GM23338 (cell line): ENCODE measurements at regions not wholly inside any gene's neighbourhood (a gene's known extent, or its start where the extent isn't known, plus 50 kb on each side); places are given as distances from the start of the nearest gene placed in this dataset.

ENCODE experiments used
- ATAC-seq: fragments of 200-7000 bp; cut with Tn5 transposase; 3 replicates; pipeline ENCODE4 v1.9.1; 2020
- DNase-seq: peaks from one replicate; pipeline ENCODE4 v3.0.0-alpha.2; 2015; ENCODE audit warnings: low spot score
- H2AFZ ChIP-seq: fragments of 200-600 bp; sonication (generic); 2 replicates; pipeline ENCODE4 v1.8.0; 2016; ENCODE audit warnings: antibody characterized with exemption, mild to moderate bottlenecking, moderate library complexity
- H3F3A ChIP-seq: fragments of 200-600 bp; sonication (generic); replicated peaks from 2 replicates; pipeline ENCODE4 v1.8.0; 2017; ENCODE audit warnings: antibody characterized with exemption, mixed run types, low read depth
- H3K27ac ChIP-seq: fragments of 200-600 bp; sonication (generic); 2 replicates; pipeline ENCODE4 v1.6.1; 2016; ENCODE audit warnings: low read depth
- H3K27me3 ChIP-seq: fragments of 200-600 bp; sonication (generic); 2 replicates; pipeline ENCODE4 v1.8.0; 2016; ENCODE audit warnings: mild to moderate bottlenecking, mixed run types, moderate library complexity; ENCODE audit not compliant: insufficient read depth
- H3K36me3 ChIP-seq: fragments of 200-600 bp; sonication (generic); 2 replicates; pipeline ENCODE4 v1.8.0; 2016; ENCODE audit warnings: mild to moderate bottlenecking; ENCODE audit not compliant: insufficient read depth
- H3K4me1 ChIP-seq: fragments of 200-600 bp; sonication (generic); 2 replicates; pipeline ENCODE4 v1.8.0; 2016; ENCODE audit warnings: mild to moderate bottlenecking, moderate library complexity; ENCODE audit not compliant: insufficient read depth
- H3K4me2 ChIP-seq: fragments of 200-600 bp; sonication (generic); 2 replicates; pipeline ENCODE4 v1.7.1; 2017; ENCODE audit warnings: mixed run types
- H3K4me3 ChIP-seq: fragments of 200-600 bp; sonication (generic); 2 replicates; pipeline ENCODE4 v1.6.1; 2016; ENCODE audit warnings: mixed run types
- H3K79me2 ChIP-seq: fragments of 200-600 bp; sonication (generic); replicated peaks from 2 replicates; pipeline ENCODE4 v1.8.0; 2017; ENCODE audit warnings: mild to moderate bottlenecking; ENCODE audit not compliant: insufficient read depth
- H3K9me2 ChIP-seq: fragments of 200-600 bp; sonication (generic); 2 replicates; pipeline ENCODE4 v1.8.0; 2017; ENCODE audit not compliant: insufficient read depth
- H4K20me1 ChIP-seq: fragments of 200-600 bp; sonication (generic); replicated peaks from 2 replicates; pipeline ENCODE4 v1.8.0; 2017; ENCODE audit warnings: mild to moderate bottlenecking; ENCODE audit not compliant: insufficient read depth
- H3K27ac Mint-ChIP-seq: 2 replicates; pipeline ENCODE4 v1.8.0; 2020; ENCODE audit warnings: inconsistent platforms, mild to moderate bottlenecking, moderate library complexity, mixed read lengths
- H3K27me3 Mint-ChIP-seq: 3 replicates; pipeline ENCODE4 v1.8.0; 2022; ENCODE audit warnings: low read depth, mild to moderate bottlenecking, moderate library complexity, mixed read lengths, inconsistent platforms; ENCODE audit not compliant: insufficient read depth, poor library complexity
- H3K36me3 Mint-ChIP-seq: 3 replicates; pipeline ENCODE4 v1.8.0; 2021; ENCODE audit warnings: low read depth, mild to moderate bottlenecking, inconsistent platforms, moderate library complexity, mixed read lengths
- H3K4me1 Mint-ChIP-seq: 3 replicates; pipeline ENCODE4 v1.8.0; 2020; ENCODE audit warnings: mild to moderate bottlenecking, inconsistent platforms, mixed read lengths
- H3K4me3 Mint-ChIP-seq: 3 replicates; pipeline ENCODE4 v1.8.0; 2021; ENCODE audit warnings: moderate library complexity, mild to moderate bottlenecking, inconsistent platforms, mixed read lengths
- H3K9me3 Mint-ChIP-seq: 3 replicates; pipeline ENCODE4 v1.8.0; 2020; ENCODE audit warnings: moderate library complexity, mild to moderate bottlenecking, inconsistent platforms, mixed read lengths
- CREB1 ChIP-seq: fragments of 250-450 bp; sonication (Bioruptor Pico); IDR thresholded peaks from 2 replicates; pipeline ENCODE4 v1.5.0; 2020; ENCODE audit warnings: low read depth, mild to moderate bottlenecking, moderate library complexity
- CTCF ChIP-seq, 2 experiments: fragments of 200-600 bp in 1 of 2; sonication (generic) in 1 of 2; conservative IDR thresholded peaks; 2 replicates each; pipeline versions ENCODE4 v1.5.1 to v1.6.1; 2016 to 2017; ENCODE audit warnings: antibody characterized with exemption in 2 of 2, low read depth in 2 of 2, mild to moderate bottlenecking in 2 of 2, moderate library complexity in 1 of 2
- ETS1 ChIP-seq: IDR thresholded peaks from 2 replicates; pipeline ENCODE4 v1.6.1; 2016; ENCODE audit warnings: antibody characterized with exemption
- EZH2 ChIP-seq: fragments of 200-600 bp; sonication (generic); IDR thresholded peaks from one replicate; pipeline ENCODE4 v1.8.0; 2017; ENCODE audit warnings: antibody characterized with exemption, mild to moderate bottlenecking, low read depth; ENCODE audit not compliant: unreplicated experiment
- EZH2phosphoT487 ChIP-seq: fragments of 200-600 bp; sonication (generic); IDR thresholded peaks from one replicate; pipeline ENCODE4 v1.8.1; 2018; ENCODE audit warnings: antibody characterized with exemption; ENCODE audit not compliant: unreplicated experiment
- JUNB ChIP-seq: IDR thresholded peaks from one replicate; pipeline ENCODE4 v1.6.1; 2016; ENCODE audit warnings: antibody characterized with exemption; ENCODE audit not compliant: unreplicated experiment
- NANOG ChIP-seq: IDR thresholded peaks from 2 replicates; pipeline ENCODE4 v1.6.1; 2016; ENCODE audit warnings: antibody characterized with exemption, borderline replicate concordance
- POLR2AphosphoS5 ChIP-seq: IDR thresholded peaks from 2 replicates; pipeline ENCODE4 v1.6.1; 2016; ENCODE audit warnings: antibody characterized with exemption, low read depth
- REST ChIP-seq: IDR thresholded peaks from one replicate; pipeline ENCODE4 v1.6.1; 2018; ENCODE audit warnings: antibody characterized with exemption; ENCODE audit not compliant: unreplicated experiment
- STAT1 ChIP-seq: IDR thresholded peaks from one replicate; pipeline ENCODE4 v1.6.1; 2016; ENCODE audit warnings: antibody characterized with exemption; ENCODE audit not compliant: unreplicated experiment
- ZNF114 ChIP-seq: fragments of 250-450 bp; sonication (Bioruptor Pico); IDR thresholded peaks from 2 replicates; pipeline ENCODE4 v1.5.0; 2020; ENCODE audit warnings: mild to moderate bottlenecking, moderate library complexity
- ZNF331 ChIP-seq: fragments of 250-450 bp; sonication (Bioruptor Pico); IDR thresholded peaks from 2 replicates; pipeline ENCODE4 v1.5.0; 2020; ENCODE audit warnings: low read depth, mild to moderate bottlenecking, moderate library complexity
- ZNF462 ChIP-seq: fragments of 250-450 bp; sonication (Bioruptor Pico); IDR thresholded peaks from 2 replicates; pipeline ENCODE4 v1.5.0; 2020; ENCODE audit warnings: mild to moderate bottlenecking, moderate library complexity

GRCh38 chr3:124268355-124268754, 276.4 kb upstream of the ROPN1 start:
- Histone ChIP-seq H3K79me2 (no peaks in the 10 kb centered on the region), H2AFZ (no peak overlapping the region), H3K4me2 (no peak overlapping the region), H3K4me3 (no peak overlapping the region), H3K27ac (no peak overlapping the region), H4K20me1 (no peaks in the 10 kb centered on the region), H3K4me1 (no peaks in the 10 kb centered on the region), H3K36me3 (no peaks in the 10 kb centered on the region), H3K27me3 (no peaks in the 10 kb centered on the region), H3K9me2 (no peaks in the 10 kb centered on the region), H3F3A (no peaks in the 10 kb centered on the region)
- H3K4me3 Mint-ChIP-seq, result no peak overlapping the region
- no peaks in the 10 kb centered on the region for H3K27me3 Mint-ChIP-seq
- H3K4me1 Mint-ChIP-seq, result peaks cover 2% of the 10 kb centered on the region; the same call in 1 of the 3 replicates
- TF ChIP-seq EZH2phosphoT487 (no peak), ETS1 (no peak), NANOG (no peak), STAT1 (no peak), ZNF462 (CRISPR knock-in tag) (no peak), REST (no peak), JUNB (no peak), EZH2 (no peak), ZNF331 (no peak), ZNF114 (CRISPR knock-in tag) (no peak), CTCF (conservative IDR thresholded peaks at IDR 0.05; ENCODE audit: low read depth in 2 of 2) (no peak), POLR2AphosphoS5 (no peak), CREB1 (CRISPR knock-in tag) (no peak)
- no peaks in the 10 kb centered on the region for H3K9me3 Mint-ChIP-seq
- H3K36me3 Mint-ChIP-seq, result no peaks in the 10 kb centered on the region
- H3K27ac Mint-ChIP-seq, result no peak overlapping the region
- no peak for DNase-seq
- ATAC-seq, result no peak
